HG03469 (cell line): ENCODE measurements at regions not wholly inside any gene's neighbourhood (a gene's known extent, or its start where the extent isn't known, plus 50 kb on each side); places are given as distances from the start of the nearest gene placed in this dataset.
"Not testable (repeated sequence)": the region's sequence is repeated elsewhere in the genome, so short reads cannot be mapped to it uniquely, and the experiment has no call there.

Experiments used
- ATAC-seq: cut with Tn5 transposase; IDR thresholded peaks from one replicate; pipeline ENCODE4 v1.9.1; 2021; ENCODE audit warnings: mild to moderate bottlenecking, moderate library complexity, moderate number of reproducible peaks; ENCODE audit not compliant: unreplicated experiment

DNA sequence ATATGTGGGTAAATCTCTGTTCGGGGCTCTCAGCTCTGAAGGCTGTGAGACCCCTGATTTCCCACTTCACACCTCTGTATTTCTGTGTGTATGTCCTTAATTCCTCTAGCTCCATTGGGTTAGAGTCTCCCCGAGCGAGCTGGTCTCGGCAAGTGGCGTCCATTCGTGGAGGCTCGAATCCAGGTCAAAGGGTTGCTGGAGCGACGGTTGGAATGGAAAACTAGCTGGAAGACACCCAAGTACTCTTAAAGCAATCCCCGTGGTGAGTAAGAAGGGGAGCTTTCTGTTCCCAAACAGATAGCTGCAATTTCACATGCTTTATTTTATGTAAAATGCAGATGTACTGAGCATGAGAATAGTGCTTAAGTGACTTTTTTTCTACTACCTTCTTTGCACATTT is 277.5 kb upstream of the SGCG start:
- ATAC-seq = no peak

DNA sequence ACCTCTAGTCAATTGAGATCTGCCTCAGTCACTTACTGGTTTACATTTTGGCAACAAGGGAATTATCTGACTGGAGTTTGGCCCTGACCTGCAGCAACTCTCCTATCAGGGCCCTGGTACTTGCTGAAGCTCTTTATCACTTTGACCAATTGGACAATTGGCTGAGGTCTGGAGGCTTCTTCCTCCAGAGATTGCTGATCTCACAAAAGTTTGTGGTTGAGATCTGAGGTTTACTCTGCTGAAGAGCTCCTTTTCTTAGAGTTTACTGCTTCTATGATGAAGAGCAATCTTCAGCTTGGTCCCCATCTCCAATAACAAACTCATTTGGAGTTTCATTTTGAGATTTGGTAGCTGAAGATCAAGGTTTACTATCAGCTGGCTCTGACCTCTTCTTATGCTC is 276.9 kb upstream of the SGCG start:
- ATAC-seq = no peak

DNA sequence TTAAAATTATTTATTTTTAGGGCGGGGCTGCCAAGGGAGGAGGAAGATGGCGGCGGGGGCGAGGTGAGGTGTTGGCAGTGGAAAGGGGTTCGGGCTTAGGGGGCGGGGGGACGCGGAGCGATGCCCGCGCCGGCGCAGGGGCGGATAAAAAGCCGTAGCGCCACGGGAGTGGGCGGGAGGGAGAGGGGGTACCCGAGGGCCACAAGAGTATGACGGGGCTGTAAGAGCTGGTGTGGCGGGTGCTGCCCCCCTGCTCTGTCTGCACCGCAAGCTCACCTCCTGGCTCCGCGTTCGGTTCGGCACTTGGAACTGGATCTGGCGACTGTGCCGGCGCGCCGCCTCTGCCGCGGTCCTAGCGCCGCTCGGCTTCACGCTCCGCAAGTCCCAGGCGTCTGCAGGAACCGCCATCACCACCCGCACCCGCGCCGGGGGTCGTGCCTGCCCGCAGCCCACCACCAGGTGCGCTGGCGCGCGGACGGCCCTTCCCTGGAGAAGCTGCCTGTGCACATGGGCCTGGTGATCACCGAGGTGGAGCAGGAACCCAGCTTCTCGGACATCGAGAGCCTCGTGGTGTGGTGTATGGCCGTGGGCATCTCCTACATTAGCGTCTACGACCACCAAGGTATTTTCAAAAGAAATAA is 265.2 kb upstream of the SGCG start:
- no peak for ATAC-seq

DNA sequence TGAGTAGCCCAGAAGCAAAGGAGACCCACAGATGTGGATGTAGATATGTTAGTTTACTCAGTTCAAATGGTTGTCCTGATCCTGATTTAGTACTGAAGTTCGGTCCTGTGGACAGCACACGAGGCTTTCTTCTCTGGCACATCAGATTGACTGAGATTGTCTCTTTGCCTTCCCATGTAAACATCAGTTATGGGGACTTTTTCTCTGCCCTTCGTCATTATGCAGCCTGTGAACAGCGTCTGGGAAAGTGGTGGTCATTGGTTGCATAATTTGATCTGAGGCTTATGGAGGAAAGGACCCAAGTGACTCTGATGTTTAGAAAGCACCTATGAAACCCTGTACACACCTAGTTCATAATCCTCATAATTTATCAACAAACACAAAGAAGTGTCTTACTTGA is 264.5 kb upstream of the SGCG start:
- not testable (repeated sequence) for ATAC-seq

DNA sequence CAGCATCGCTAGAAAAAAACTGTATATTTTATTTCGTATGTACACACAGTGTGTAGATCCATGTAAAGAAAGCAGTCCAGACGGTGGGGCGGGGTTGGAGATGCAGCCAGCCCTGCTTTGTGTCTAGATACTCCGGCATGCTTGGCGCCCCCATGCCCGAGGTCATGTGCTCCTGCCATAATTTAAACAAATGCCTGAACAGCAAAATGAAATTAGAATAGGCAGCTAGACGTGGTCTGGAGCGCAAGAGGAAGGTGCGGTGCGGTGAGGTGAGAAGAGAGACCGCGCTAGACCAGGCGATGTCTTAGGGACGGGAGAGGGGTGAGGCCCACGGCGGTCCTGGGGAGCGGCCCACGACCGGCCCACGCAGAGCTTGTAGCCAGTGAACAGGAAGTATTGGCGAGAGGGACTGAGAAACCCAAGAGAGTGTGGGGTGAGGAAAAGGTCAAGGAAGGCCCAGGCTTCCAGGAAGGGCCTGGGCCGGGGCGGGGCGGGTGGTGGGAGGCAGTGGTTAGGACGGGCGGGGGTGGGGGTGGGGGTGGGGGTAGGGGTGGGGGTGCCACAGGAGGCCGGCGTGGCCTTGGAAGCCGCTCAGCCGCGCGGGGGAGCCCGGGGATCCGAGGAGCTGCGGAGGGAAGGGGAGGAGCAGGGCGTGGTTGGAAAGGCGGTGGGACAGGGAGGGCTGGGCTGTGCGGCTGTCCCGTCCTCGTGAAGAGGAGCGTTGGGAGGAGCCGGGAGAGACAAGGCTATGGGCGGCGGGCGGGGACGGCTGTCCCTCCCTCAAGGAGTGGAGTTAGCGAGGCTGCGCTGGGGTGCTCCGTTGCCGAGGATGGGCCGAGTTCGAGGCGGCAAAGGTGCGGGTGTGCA is 254.7 kb upstream of the SGCG start:
- no peak for ATAC-seq

DNA sequence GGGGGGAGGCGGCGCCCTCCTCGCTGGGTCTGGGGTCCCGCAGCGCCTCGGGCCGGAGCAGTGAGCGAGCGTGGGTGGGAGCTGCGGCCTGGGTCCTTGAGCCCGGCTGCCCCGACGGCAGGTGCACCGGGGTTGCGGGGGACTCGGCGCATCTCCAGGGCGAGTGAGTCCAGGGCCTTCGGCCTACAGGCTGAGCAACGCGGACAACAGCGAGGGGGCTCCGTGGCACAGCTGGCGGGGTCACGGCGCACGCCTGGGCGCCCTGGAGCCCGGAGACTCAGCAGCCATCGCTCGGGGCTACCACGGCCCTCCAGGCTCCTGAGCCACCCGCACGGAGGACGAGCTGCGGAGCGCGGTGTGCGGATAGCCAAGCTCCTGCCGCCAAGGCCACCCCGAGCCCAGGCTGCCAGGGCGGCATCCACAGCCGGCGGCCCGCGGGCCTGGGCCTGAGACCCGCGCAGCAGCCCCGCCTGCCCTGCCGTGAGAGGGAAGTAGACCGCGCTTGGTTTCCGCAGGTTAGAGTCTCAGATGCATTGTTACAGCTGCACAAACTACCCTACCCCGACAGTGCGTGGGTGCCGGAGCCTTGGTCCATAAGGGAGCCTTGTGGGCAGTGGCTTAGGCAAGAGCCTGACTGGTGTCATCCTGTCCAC is 253.9 kb upstream of the SGCG start:
- ATAC-seq = no peak

DNA sequence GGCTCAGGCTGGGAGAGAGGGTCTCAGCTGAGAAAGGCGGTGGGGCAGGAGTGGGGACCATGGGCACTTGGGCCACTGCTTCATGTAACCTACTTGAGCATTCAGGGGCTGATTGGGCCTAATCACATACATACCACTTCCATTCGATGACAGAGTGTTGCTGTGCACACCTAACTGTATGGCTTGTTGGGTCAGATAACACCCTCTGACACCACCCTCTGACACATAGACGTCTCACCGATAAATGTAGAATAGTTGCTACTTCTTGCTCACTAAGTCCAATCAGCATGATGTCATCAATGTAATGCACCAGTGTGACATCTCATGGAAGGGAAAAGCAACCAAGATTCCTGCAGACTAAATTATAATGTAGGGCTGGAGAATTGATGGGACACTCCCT is 252.9 kb upstream of the SGCG start:
- not testable (repeated sequence) for ATAC-seq

DNA sequence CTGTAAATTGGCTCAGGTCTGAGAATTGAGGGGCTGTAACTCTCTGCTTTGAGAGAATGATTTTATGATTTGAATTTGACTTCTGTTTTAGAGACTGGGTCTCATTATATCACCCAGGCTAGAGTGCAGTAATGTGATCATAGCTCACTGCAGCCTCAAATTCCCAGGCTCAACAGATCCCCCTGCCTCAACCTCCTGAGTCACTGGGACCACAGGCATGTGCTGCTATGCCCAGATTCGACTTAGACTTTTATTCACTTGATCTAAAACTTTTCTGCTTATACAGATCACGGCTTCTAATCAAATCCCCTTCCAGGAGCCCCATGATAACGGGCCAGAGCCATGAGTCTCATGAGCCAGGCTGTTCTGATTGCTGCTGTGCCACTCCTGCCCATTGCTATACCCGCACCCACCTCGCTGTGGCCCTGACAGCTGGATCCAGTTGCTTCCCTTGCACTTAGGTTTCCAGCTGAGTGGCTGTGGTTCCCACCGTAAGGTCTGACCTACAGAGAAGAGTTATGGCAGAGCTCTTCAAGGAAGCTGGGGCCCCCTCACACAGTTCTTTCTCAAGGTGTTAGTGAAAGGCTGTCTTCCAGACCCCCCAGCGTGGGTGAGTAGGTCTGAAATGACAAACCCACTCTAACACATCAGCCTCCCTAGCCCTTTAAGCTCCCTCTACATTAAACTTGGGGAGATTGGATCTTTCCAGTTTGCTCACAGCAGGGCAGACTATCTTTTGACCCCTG is 251.2 kb upstream of the SGCG start:
- ATAC-seq = no peak

DNA sequence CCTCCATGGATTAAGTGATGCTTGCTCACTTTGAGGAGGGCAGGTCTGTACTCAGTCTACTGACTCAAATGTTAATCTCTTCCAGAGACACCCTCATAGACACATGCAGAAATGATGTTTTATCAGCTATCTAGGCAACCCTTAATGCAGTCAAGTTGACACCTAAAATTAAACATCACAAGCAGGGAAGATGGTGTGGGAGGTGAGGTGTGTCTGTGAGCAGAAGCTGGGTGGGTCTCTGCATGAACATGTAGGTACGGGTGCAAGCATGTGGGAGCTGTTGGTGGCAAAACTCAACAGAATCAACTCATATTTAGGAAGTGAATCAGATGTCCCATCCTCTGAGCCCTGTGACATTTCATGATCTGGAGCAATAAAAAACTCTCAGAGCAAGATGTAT is 249.2 kb upstream of the SGCG start:
- no peak for ATAC-seq

DNA sequence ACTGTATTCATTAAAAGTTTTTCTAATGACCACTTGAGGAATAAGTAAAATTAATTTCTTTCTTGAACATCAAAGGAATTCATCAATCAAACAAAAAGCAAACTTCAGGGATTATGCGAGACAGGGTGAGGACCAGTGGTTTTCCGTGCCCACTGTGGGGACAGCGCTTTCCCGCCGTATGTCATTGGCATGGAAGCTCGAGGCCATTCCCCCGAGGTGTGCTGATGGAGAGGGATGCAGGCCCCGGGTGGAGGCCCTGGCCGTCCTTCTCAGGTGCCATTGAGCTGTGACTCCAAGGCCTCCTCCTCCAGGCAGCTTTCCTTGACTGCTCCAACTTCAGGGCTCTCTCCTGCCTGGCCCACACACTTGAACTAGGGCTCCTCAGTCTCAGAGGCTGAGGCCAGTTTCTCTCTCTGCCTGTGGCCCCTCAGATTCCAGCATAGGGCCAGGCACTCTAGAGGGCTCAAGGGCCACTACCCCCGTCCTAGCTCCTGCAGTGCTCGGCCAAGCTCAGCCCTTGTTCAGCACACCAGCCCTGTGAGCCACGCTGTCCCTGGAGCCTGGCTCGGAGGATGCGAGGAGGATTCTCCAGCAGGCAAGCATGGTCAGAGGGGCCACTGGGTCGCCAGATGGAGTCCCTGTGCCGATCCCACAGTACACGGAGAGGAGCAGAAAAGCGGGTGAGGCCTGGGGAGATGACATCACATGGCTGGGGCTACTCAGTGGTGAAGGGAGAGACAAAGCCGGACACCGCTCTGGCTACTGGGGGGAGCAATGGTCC is 248.0 kb upstream of the SGCG start:
- ATAC-seq = not testable (repeated sequence)

DNA sequence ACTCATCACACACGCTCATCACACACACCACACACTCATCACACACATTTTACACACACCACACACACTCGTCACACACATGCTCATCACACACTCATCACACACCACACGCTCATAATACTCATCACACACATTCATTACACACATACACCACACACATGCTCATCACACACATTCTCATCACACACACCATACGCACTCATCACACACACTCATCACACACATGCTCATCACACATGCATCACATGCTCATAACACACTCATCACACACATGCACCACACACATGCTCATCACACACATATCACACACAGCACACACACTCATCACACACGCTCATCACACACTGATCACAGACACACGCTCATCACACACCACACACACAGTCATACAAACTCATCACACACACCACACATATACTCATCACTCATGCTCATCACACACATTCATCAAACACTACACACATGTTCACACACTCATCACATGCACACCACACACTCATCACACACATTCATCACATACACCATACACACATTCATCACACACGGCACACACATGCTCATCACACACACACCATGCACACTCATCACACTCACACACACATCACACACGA is 247.1 kb upstream of the SGCG start:
- ATAC-seq = no peak

DNA sequence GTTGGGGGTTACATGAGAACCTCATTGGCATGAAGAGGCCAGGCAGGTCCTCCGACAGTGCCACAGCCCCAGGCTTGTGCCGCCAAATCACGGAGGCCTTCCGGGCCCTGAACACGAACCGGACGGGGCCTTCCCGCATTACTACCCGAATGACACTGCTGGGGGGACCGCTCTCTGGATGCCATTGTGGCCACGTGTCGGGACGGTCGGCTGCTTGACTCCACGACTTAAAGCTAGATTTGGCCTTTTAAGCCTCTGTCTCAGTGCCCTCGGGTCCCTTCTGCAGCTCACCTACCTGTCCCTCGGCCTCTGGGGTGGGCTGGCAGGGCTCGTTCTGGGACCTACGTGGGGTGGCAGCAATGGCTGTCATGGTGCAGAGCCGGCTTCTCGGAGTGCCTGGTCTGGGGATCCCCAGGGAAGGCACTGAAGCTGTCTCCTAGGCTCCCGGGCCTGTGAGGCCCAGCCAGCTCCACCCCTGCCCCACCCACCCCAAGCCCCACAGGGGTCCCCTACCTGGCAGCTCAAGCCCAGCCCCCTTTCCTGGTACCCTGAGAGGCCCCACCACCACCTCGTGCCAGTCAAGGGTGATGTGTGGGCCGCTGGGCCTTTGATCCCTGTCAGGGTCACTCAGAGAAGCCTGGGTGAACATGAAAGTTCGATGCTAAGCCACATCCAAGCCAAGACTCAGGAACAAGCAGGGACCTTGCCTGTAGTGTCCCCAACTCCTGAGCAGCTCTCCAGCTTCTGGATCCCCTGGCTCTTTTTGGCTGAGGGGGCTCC is 245.8 kb upstream of the SGCG start:
- ATAC-seq = no peak

DNA sequence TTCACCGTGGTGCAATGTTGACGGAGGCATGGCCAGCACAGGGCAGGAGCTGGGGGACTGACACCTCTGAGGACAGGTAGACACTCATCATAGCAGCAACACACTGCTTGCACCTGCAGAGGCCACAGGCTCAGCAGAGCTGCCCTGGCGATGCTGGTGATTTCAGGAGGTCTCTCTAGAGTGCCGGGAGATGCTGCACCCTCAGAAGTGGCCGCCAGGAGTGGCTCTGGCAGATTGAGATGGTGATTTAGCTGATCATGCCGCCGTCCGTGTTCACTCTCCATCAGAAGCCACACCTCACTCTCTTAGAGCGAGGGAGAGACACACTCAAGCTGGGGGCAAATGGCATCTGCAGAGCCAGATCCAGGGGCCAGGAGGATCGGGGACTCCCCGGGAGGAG is 244.6 kb upstream of the SGCG start:
- ATAC-seq = no peak

DNA sequence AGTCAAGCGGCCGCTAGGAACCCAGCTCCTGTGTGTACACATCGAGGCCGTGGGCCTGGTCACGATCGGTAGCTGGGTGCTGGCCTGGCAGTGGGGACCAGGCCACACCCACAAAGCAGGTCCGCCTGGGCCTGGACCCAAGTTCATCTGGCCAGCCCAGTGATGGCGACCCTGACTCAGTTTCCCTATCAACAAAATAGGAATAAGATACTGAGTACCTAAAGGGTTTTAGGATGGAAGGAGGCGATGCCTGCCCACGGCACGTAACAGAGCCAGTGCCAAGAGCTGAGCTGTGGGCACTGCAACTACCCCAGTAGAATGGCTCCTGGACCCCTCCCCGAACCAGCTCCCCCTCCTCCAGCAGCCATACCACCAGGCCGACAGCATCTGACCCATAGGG is 243.5 kb upstream of the SGCG start:
- ATAC-seq = no peak

DNA sequence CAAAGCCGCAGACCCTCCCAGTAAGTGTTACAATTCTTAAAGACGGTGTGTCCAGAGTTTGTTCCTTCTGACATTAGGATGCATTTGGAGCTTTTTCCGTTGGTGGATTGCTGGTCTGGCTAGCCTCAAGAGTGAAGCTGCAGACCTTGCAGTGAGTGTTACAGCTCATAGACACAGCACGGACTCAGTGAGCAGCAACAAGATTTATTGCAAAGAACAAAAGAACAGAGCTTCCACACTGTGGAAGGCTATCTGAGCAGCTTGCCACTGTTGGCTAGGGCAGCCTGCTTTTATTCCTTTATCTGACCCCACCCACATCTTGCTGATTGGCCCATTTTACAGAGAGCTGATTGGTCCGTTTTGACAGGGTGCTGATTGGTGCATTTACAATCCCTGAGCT is 242.8 kb upstream of the SGCG start:
- ATAC-seq = no peak

DNA sequence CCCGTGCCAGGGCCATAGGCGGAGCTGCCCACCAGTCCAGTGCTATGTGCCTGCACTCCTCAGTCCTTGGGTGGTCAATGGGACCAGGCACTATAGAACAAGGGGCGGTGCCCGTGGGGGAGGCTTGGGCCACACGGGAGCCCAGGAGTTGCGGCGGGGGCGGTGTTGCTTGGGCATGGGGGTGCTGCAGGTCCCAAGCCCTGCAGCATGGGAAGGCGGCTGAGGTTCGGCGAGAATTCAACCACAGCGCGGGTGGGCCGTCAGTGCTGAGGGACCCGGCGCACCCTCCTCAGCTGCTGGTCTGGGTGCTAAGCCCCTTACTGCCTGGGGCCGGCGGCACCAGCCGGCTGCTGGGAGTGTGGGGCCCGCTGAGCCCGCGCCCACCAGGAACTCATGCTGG is 242.2 kb upstream of the SGCG start:
- no peak for ATAC-seq

DNA sequence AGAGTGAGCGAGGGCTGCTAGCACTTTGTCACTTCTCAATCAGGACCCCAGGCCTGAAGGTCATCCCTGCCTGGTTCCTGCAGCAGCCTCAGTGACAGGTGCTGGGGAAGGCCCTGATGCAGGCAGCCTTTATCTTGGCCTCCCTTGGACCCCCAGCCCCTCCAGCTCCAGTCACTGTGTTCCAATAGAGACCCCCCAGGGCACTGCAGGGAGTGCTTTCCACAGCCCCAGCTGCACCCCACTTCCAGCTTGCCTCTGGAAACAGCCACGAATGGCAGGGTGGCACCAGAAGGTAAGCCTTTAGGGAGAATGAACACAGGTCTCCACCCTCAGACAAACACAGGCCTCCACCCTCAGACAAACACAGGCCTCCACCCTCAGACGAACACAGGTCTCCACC is 241.6 kb upstream of the SGCG start:
- no peak for ATAC-seq

DNA sequence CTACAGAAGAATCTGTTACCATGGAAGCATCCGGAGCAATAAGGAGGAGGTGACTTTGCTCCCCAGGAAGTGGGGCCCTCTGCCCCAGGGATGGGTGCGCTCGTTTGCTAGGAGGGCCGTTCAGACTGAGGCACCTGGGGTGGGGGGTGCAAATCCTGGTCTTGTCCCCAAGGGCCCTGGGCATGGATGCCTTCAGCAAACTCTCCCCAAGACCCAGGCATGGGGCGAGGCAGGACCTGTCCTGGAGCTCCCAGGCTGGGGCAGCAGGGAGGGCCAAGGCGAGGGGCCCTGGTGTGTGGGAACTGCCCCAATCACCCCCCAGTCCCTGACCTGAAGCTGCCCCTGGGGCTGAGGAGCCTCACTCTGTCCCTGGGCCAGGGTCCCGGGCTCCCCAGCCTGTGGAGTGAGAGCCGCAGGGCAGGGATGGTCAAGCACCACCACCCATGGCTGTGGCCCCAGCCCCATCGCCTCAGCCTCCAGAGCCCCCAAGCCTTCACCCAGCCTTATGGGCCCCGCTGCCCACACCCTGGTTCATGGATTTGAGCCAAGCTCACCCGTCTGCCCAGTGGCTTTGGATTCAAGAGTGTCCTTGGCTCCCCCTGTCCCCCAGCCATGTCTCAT is 240.6 kb upstream of the SGCG start:
- no peak for ATAC-seq

DNA sequence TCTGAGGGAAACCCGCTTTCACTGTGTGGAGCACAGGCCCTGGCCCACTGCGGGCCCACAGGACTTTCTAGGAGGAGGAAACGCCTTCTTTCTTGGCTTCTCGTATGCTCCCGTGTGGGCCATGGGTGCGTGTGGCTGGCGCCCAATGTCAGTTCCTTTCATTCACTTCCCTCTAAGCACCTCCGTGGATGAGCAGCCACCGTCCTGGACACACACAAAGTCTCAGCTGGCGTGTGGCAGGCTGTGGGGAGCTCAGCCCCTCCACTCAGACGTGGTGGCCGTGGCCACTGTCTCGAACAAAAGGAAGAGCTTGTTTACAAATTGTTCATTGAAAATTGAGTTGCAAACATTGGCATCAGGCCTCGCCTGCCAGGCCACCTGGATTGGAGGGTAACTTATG is 240.0 kb upstream of the SGCG start:
- ATAC-seq = no peak
